B cell (primary cell): ENCODE measurements at regions not wholly inside any gene's neighbourhood (a gene's known extent, or its start where the extent isn't known, plus 50 kb on each side); places are given as distances from the start of the nearest gene placed in this dataset.
"Not testable (repeated sequence)": the region's sequence is repeated elsewhere in the genome, so short reads cannot be mapped to it uniquely, and the experiment has no call there.

ENCODE experiments used
- ATAC-seq: fragments of 200-7000 bp; cut with Tn5 transposase; one replicate; pipeline ENCODE4 v1.10.0; 2021; ENCODE audit warnings: low read depth, mild to moderate bottlenecking, moderate number of reproducible peaks, moderate library complexity
- CTCF ChIA-PET: fragments of 350-600 bp; sonication (Branson Sonifier 250); formaldehyde crosslinking; loops from one replicate; lab custom pipeline; 2021; ENCODE audit warnings: antibody characterized with exemption, inconsistent platforms; lab: Charles Lee
- POLR2A ChIA-PET: fragments of 350-600 bp; sonication (Branson Sonifier 250); formaldehyde crosslinking; loops from one replicate; lab custom pipeline; 2021; ENCODE audit warnings: antibody characterized with exemption; lab: Charles Lee
- DNase-seq: peaks from one replicate; pipeline ENCODE4 v3.0.0; 2013
- H2AFZ ChIP-seq: 2 replicates; pipeline ENCODE4 v1.6.1; 2012; ENCODE audit warnings: mild to moderate bottlenecking, low read depth, low read length; ENCODE audit not compliant: insufficient read depth, poor library complexity, severe bottlenecking
- H3K27ac ChIP-seq, 2 donors: 1 replicate in 1 of 2; 2 replicates in 1 of 2; pipeline ENCODE4 v1.5.1; 2012 to 2013; ENCODE audit warnings: low read length in 2 of 2, mild to moderate bottlenecking in 2 of 2, moderate library complexity in 1 of 2
- H3K27me3 ChIP-seq, 4 experiments: fragments of 200-600 bp in 1 of 4; sonication (generic) in 1 of 4; replicated peaks in 1 of 4; 1 replicate in 2 of 4; 2 replicates in 2 of 4; pipeline versions ENCODE4 v1.6.1 to v1.7.0; 2013 to 2016; ENCODE audit warnings: low read length in 3 of 4, mild to moderate bottlenecking in 2 of 4, mixed read lengths in 1 of 4, moderate library complexity in 1 of 4; ENCODE audit not compliant: insufficient read depth in 4 of 4, control insufficient read depth in 3 of 4; ENCODE audit errors: control extremely low read depth in 1 of 4
- H3K36me3 ChIP-seq, 2 experiments: replicated peaks in 1 of 2; 1 replicate in 1 of 2; 2 replicates in 1 of 2; pipeline versions ENCODE4 v1.6.1 to v1.7.1; 2013; ENCODE audit warnings: low read length in 1 of 2; ENCODE audit not compliant: insufficient read depth in 2 of 2, control insufficient read depth in 1 of 2; ENCODE audit errors: control extremely low read depth in 1 of 2, extremely low read depth in 1 of 2
- H3K4me1 ChIP-seq, 2 donors: fragments of 200-600 bp in 1 of 2; sonication (generic) in 1 of 2; 1 replicate in 1 of 2; 2 replicates in 1 of 2; pipeline versions ENCODE4 v1.5.1 to v1.6.1; 2013 to 2017; ENCODE audit warnings: low read length in 2 of 2; ENCODE audit not compliant: control insufficient read depth in 2 of 2, insufficient read depth in 2 of 2
- H3K4me2 ChIP-seq: replicated peaks from 2 replicates; pipeline ENCODE3; 2012; ENCODE audit warnings: mild to moderate bottlenecking, low read depth, low read length; ENCODE audit not compliant: poor library complexity, severe bottlenecking
- H3K4me3 ChIP-seq, 5 experiments: fragments of 200-600 bp in 1 of 5; sonication (generic) in 1 of 5; 1 replicate in 3 of 5; 2 replicates in 2 of 5; pipeline versions ENCODE4 v1.5.1 to v1.7.0; 2011 to 2016; ENCODE audit warnings: low read length in 4 of 5, mild to moderate bottlenecking in 4 of 5, low read depth in 2 of 5, control low read depth in 1 of 5, moderate library complexity in 1 of 5; ENCODE audit not compliant: insufficient read depth in 1 of 5; ENCODE audit errors: control extremely low read depth in 1 of 5, extremely low read depth in 1 of 5
- H3K79me2 ChIP-seq: fragments of 200-600 bp; sonication (generic); one replicate; pipeline ENCODE4 v1.6.0; 2016; ENCODE audit warnings: low read length; ENCODE audit not compliant: control insufficient read depth, insufficient read depth
- H3K9ac ChIP-seq: fragments of 200-600 bp; sonication (generic); 2 replicates; pipeline ENCODE4 v1.6.1; 2017; ENCODE audit warnings: mild to moderate bottlenecking, low read length, moderate library complexity
- H3K9me3 ChIP-seq, 3 donors: one replicate each; pipeline versions ENCODE4 v1.6.1 to v1.7.1; 2013; ENCODE audit warnings: low read length in 2 of 3; ENCODE audit not compliant: control insufficient read depth in 2 of 3, insufficient read depth in 1 of 3; ENCODE audit errors: control extremely low read depth in 1 of 3
- H4K20me1 ChIP-seq: 2 replicates; pipeline ENCODE4 v1.6.0; 2012; ENCODE audit warnings: mild to moderate bottlenecking, low read length; ENCODE audit not compliant: insufficient read depth, control insufficient read depth, poor library complexity, severe bottlenecking
- H3K27ac Mint-ChIP-seq: one replicate; pipeline ENCODE4 v1.8.0; 2021; ENCODE audit warnings: mixed read lengths
- H3K27me3 Mint-ChIP-seq: one replicate; pipeline ENCODE4 v1.8.0; 2021; ENCODE audit warnings: mixed read lengths
- H3K4me1 Mint-ChIP-seq: one replicate; pipeline ENCODE4 v1.8.0; 2021; ENCODE audit warnings: mixed read lengths
- H3K4me3 Mint-ChIP-seq: one replicate; pipeline ENCODE4 v1.8.0; 2021; ENCODE audit warnings: mixed read lengths
- H3K9me3 Mint-ChIP-seq: one replicate; pipeline ENCODE4 v1.8.0; 2022; ENCODE audit warnings: mixed read lengths; ENCODE audit not compliant: insufficient read depth
- CTCF ChIP-seq: fragments of 200-600 bp; IDR thresholded peaks from one replicate; pipeline ENCODE4 v1.8.0; 2022; ENCODE audit warnings: antibody characterized with exemption, mild to moderate bottlenecking
- EZH2 ChIP-seq: IDR thresholded peaks from 2 replicates; pipeline ENCODE4 v1.6.1; 2012; ENCODE audit warnings: borderline replicate concordance, low read depth, mild to moderate bottlenecking, moderate library complexity, low read length; ENCODE audit not compliant: insufficient read depth, poor library complexity, severe bottlenecking
- WGBS: methylation state at CpG from one replicate; pipeline ENCODE4 v1.1.5; 2013; ENCODE audit warnings: missing lambda C conversion rate; ENCODE audit not compliant: insufficient coverage; 5-methylcytosine and 5-hydroxymethylcytosine counted together
- intact Hi-C: fragments of 100-400 bp; cut with micrococcal nuclease; formaldehyde crosslinking; loops from one replicate; pipeline ENCODE4 v1.10.0; 2022

GRCh38 chr9:40935336-40935735 lies 193.1 kb downstream of the FOXD4L6 start:
- H3K27me3 ChIP-seq = no peaks in the 10 kb centered on the region
- H3K4me3 ChIP-seq = no peak overlapping the region
- no peak overlapping the region for H3K27ac ChIP-seq
- ATAC-seq (no peak), DNase-seq (no peak)
- no peaks in the 10 kb centered on the region for H3K79me2 ChIP-seq
- TF ChIP-seq CTCF (no peak), EZH2 (no peak)
- Mint-ChIP-seq H3K4me3 (no peak overlapping the region), H3K27ac (no peak overlapping the region), H3K4me1 (no peaks in the 10 kb centered on the region), H3K27me3 (no peaks in the 10 kb centered on the region), H3K9me3 (peaks cover 5% of the 10 kb centered on the region)
- ChIA-PET CTCF (no interaction called here), POLR2A (no interaction called here)
- H3K36me3 ChIP-seq = no peaks in the 10 kb centered on the region
- no peaks in the 10 kb centered on the region for H3K4me1 ChIP-seq
- no peak overlapping the region for H3K9ac ChIP-seq
- no peak overlapping the region for H2AFZ ChIP-seq
- H3K9me3 ChIP-seq = peaks cover 0 to 16% (median 6%) of the 10 kb centered on the region in 3 donors
- no peak overlapping the region for H3K4me2 ChIP-seq
- 95% methylated on average over 6 of the region's 7 CpGs for WGBS
- H4K20me1 ChIP-seq = no peaks in the 10 kb centered on the region
- intact Hi-C loops = no loop called here

GRCh38 chr9:40934480-40934879 lies 194.0 kb downstream of the FOXD4L6 start:
- H3K4me1 ChIP-seq, ATAC-seq, H4K20me1 ChIP-seq, CTCF ChIA-PET, H3K79me2 ChIP-seq, H3K27me3 Mint-ChIP-seq, H3K36me3 ChIP-seq, H3K4me2 ChIP-seq, H3K27me3 ChIP-seq, H3K27ac ChIP-seq, H3K4me1 Mint-ChIP-seq, H3K27ac Mint-ChIP-seq, H3K9ac ChIP-seq, intact Hi-C loops, DNase-seq, H2AFZ ChIP-seq, POLR2A ChIA-PET, H3K4me3 ChIP-seq, H3K9me3 Mint-ChIP-seq, H3K4me3 Mint-ChIP-seq: not testable (repeated sequence)
- WGBS = 96% methylated on average over 3 of the region's 3 CpGs
- peaks cover 0 to 16% (median 6%) of the 10 kb centered on the region in 3 donors for H3K9me3 ChIP-seq

GRCh38 chr9:40930426-40930825 lies 198.1 kb downstream of the FOXD4L6 start:
- H3K4me3 Mint-ChIP-seq, H3K27ac Mint-ChIP-seq, H3K27me3 ChIP-seq, H3K36me3 ChIP-seq, H3K4me1 ChIP-seq, DNase-seq, H3K4me1 Mint-ChIP-seq, POLR2A ChIA-PET, H3K4me2 ChIP-seq, H3K27me3 Mint-ChIP-seq, H2AFZ ChIP-seq, intact Hi-C loops, H3K4me3 ChIP-seq, H3K79me2 ChIP-seq, H3K27ac ChIP-seq, H4K20me1 ChIP-seq, H3K9ac ChIP-seq, CTCF ChIA-PET, ATAC-seq: not testable (repeated sequence)
- peaks cover 3 to 41% (median 23%) of the 10 kb centered on the region in 3 donors for H3K9me3 ChIP-seq
- H3K9me3 Mint-ChIP-seq = peaks cover 21% of the 10 kb centered on the region
- WGBS = 93% methylated on average over 4 of the region's 4 CpGs
